CD4-positive, alpha-beta memory T cell (primary cell): ENCODE measurements at regions not wholly inside any gene's neighbourhood (a gene's known extent, or its start where the extent isn't known, plus 50 kb on each side); places are given as distances from the start of the nearest gene placed in this dataset.
"Not testable (repeated sequence)": the region's sequence is repeated elsewhere in the genome, so short reads cannot be mapped to it uniquely, and the experiment has no call there.

Source experiments
- CTCF ChIA-PET: fragments of 350-600 bp; sonication (Branson Sonifier 250); formaldehyde crosslinking; loops from one replicate; lab custom pipeline; 2021; ENCODE audit warnings: inconsistent platforms; ENCODE audit not compliant: partially characterized antibody; lab: Charles Lee
- POLR2A ChIA-PET: fragments of 350-600 bp; sonication (Branson Sonifier 250); formaldehyde crosslinking; loops from one replicate; lab custom pipeline; 2021; ENCODE audit not compliant: partially characterized antibody; lab: Charles Lee
- DNase-seq, 5 donors: peaks; one replicate each; pipeline versions ENCODE4 v3.0.0 to v3.0.0-alpha.2; 2020 to 2022; ENCODE audit warnings: mixed read lengths in 1 of 5
- H3K27ac ChIP-seq: one replicate; pipeline ENCODE4 v1.7.0; 2013; ENCODE audit warnings: low read depth, low read length
- H3K27me3 ChIP-seq: 2 replicates; pipeline ENCODE4 v1.7.0; 2013; ENCODE audit warnings: mild to moderate bottlenecking, low read length, moderate library complexity; ENCODE audit not compliant: insufficient read depth
- H3K36me3 ChIP-seq: 2 replicates; pipeline ENCODE4 v1.7.0; 2013; ENCODE audit warnings: mild to moderate bottlenecking, low read length, moderate library complexity; ENCODE audit not compliant: insufficient read depth
- H3K4me1 ChIP-seq: 2 replicates; pipeline ENCODE4 v1.7.0; 2013; ENCODE audit warnings: mild to moderate bottlenecking, low read length, moderate library complexity; ENCODE audit not compliant: insufficient read depth
- H3K4me3 ChIP-seq, 2 donors: one replicate each; pipeline ENCODE4 v1.7.0; 2013; ENCODE audit warnings: low read length in 2 of 2, mild to moderate bottlenecking in 1 of 2
- H3K9me3 ChIP-seq, 2 donors: one replicate each; pipeline ENCODE4 v1.7.0; 2013; ENCODE audit warnings: low read length in 2 of 2, control low read depth in 1 of 2; ENCODE audit not compliant: control insufficient read depth in 1 of 2
- H3K27ac Mint-ChIP-seq, 7 donors: one replicate each; pipeline ENCODE4 v1.8.0; 2020 to 2021; ENCODE audit warnings: mixed read lengths in 7 of 7, mild to moderate bottlenecking in 6 of 7, inconsistent platforms in 3 of 7, moderate library complexity in 3 of 7
- H3K27me3 Mint-ChIP-seq, 2 donors: one replicate each; pipeline ENCODE4 v1.8.0; 2020 to 2021; ENCODE audit warnings: mixed read lengths in 2 of 2
- H3K36me3 Mint-ChIP-seq, 2 donors: one replicate each; pipeline ENCODE4 v1.8.0; 2020 to 2021; ENCODE audit warnings: mixed read lengths in 2 of 2, inconsistent platforms in 1 of 2, mild to moderate bottlenecking in 1 of 2
- H3K4me1 Mint-ChIP-seq, 4 donors: one replicate each; pipeline ENCODE4 v1.8.0; 2020 to 2021; ENCODE audit warnings: mixed read lengths in 4 of 4, mild to moderate bottlenecking in 1 of 4
- H3K4me3 Mint-ChIP-seq, 8 donors: one replicate each; pipeline ENCODE4 v1.8.0; 2020 to 2021; ENCODE audit warnings: mixed read lengths in 8 of 8, mild to moderate bottlenecking in 7 of 8, moderate library complexity in 6 of 8, inconsistent platforms in 3 of 8
- H3K9me3 Mint-ChIP-seq, 8 donors: one replicate each; pipeline ENCODE4 v1.8.0; 2020 to 2021; ENCODE audit warnings: mixed read lengths in 8 of 8, mild to moderate bottlenecking in 5 of 8, inconsistent platforms in 3 of 8, moderate library complexity in 1 of 8
- intact Hi-C: fragments of 100-400 bp; cut with micrococcal nuclease; formaldehyde crosslinking; loops from one replicate; pipeline ENCODE4 v1.15.1; 2023

- H3K4me1 Mint-ChIP-seq = no peaks in the 10 kb centered on the region
- intact Hi-C loops = no loop called here
- no peak for DNase-seq
- Histone ChIP-seq H3K27ac (no peak overlapping the region), H3K36me3 (no peaks in the 10 kb centered on the region), H3K4me1 (no peaks in the 10 kb centered on the region), H3K4me3 (no peak overlapping the region), H3K9me3 (no peaks in the 10 kb centered on the region), H3K27me3 (no peaks in the 10 kb centered on the region)
- peaks cover 0 to 1% of the 10 kb centered on the region in 2 donors for H3K27me3 Mint-ChIP-seq
- H3K36me3 Mint-ChIP-seq = no peaks in the 10 kb centered on the region
- CTCF ChIA-PET = interaction anchor here (1.1 kb wide), 1 partner anchor 13 kb away, joined by 3 read pairs; no protein-coding TSS in a partner anchor
- POLR2A ChIA-PET = no interaction called here
- no peak overlapping the region for H3K4me3 Mint-ChIP-seq
- H3K27ac Mint-ChIP-seq = no peak overlapping the region
- H3K9me3 Mint-ChIP-seq = peaks cover 0 to 6% (median 0%) of the 10 kb centered on the region in 8 donors
Observed at GRCh38 chr7:101723835-101724234, 93.6 kb upstream of the CUX1 start.

GRCh38 chr7:101724957-101725356 is 92.5 kb upstream of the CUX1 start:
- CTCF ChIA-PET = no interaction called here

GRCh38 chr7:101725921-101726320 is 91.5 kb upstream of the CUX1 start:
- Histone ChIP-seq H3K4me1 (no peaks in the 10 kb centered on the region), H3K36me3 (no peaks in the 10 kb centered on the region), H3K4me3 (no peak overlapping the region), H3K27me3 (no peaks in the 10 kb centered on the region), H3K27ac (no peak overlapping the region), H3K9me3 (no peaks in the 10 kb centered on the region)
- DNase-seq = no peak
- Mint-ChIP-seq H3K27ac (no peak overlapping the region), H3K4me1 (no peaks in the 10 kb centered on the region), H3K4me3 (no peak overlapping the region), H3K9me3 (peaks cover 0 to 6% (median 0%) of the 10 kb centered on the region in 8 donors), H3K27me3 (peaks cover 0 to 1% of the 10 kb centered on the region in 2 donors), H3K36me3 (no peaks in the 10 kb centered on the region)
- POLR2A ChIA-PET = no interaction called here
- CTCF ChIA-PET = interaction anchor here (0.7 kb wide), 1 partner anchor 145 kb away, joined by 3 read pairs; no protein-coding TSS in a partner anchor
- intact Hi-C loops = no loop called here

More at GRCh38 chr7:101724957-101725356, 92.5 kb upstream of the CUX1 start:
- H3K36me3 ChIP-seq = no peaks in the 10 kb centered on the region
- intact Hi-C loops = no loop called here
- Mint-ChIP-seq H3K36me3 (no peaks in the 10 kb centered on the region), H3K4me3 (no peak overlapping the region), H3K27ac (no peak overlapping the region), H3K27me3 (peaks cover 0 to 1% of the 10 kb centered on the region in 2 donors), H3K4me1 (no peaks in the 10 kb centered on the region), H3K9me3 (peaks cover 0 to 6% (median 0%) of the 10 kb centered on the region in 8 donors)
- no peak overlapping the region for H3K4me3 ChIP-seq
- POLR2A ChIA-PET = no interaction called here
- no peaks in the 10 kb centered on the region for H3K27me3 ChIP-seq
- no peak for DNase-seq
- no peak overlapping the region for H3K27ac ChIP-seq
- no peaks in the 10 kb centered on the region for H3K9me3 ChIP-seq
- no peaks in the 10 kb centered on the region for H3K4me1 ChIP-seq

GRCh38 chr7:101727184-101727583 is 90.2 kb upstream of the CUX1 start:
- CTCF ChIA-PET = interaction anchor here (1.0 kb wide), 1 partner anchor 78 kb away, joined by 3 read pairs; no protein-coding TSS in a partner anchor
- peaks cover 0 to 6% (median 0%) of the 10 kb centered on the region in 8 donors for H3K9me3 Mint-ChIP-seq
- no peak overlapping the region for H3K27ac ChIP-seq

GRCh38 chr7:101728128-101728527 is 89.3 kb upstream of the CUX1 start:
- Mint-ChIP-seq H3K4me1 (no peaks in the 10 kb centered on the region), H3K4me3 (no peak overlapping the region), H3K27ac (no peak overlapping the region), H3K27me3 (peaks cover 1 to 2% of the 10 kb centered on the region in 2 donors), H3K36me3 (no peaks in the 10 kb centered on the region), H3K9me3 (peaks cover 0 to 5% (median 0%) of the 10 kb centered on the region in 8 donors)
- Histone ChIP-seq H3K4me3 (no peak overlapping the region), H3K27ac (no peak overlapping the region), H3K36me3 (no peaks in the 10 kb centered on the region), H3K9me3 (no peaks in the 10 kb centered on the region), H3K27me3 (no peaks in the 10 kb centered on the region), H3K4me1 (no peaks in the 10 kb centered on the region)
- CTCF ChIA-PET = interaction anchor here (1.0 kb wide), 1 partner anchor 77 kb away, joined by 3 read pairs; no protein-coding TSS in a partner anchor
- intact Hi-C loops = no loop called here
- no peak for DNase-seq
- POLR2A ChIA-PET = no interaction called here

More at GRCh38 chr7:101727184-101727583, 90.2 kb upstream of the CUX1 start:
- Mint-ChIP-seq H3K27me3 (peaks cover 1 to 2% of the 10 kb centered on the region in 2 donors), H3K4me1 (no peaks in the 10 kb centered on the region), H3K27ac (no peak overlapping the region), H3K36me3 (no peaks in the 10 kb centered on the region), H3K4me3 (no peak overlapping the region)
- H3K4me3 ChIP-seq = no peak overlapping the region
- POLR2A ChIA-PET = no interaction called here
- H3K4me1 ChIP-seq = no peaks in the 10 kb centered on the region
- no peaks in the 10 kb centered on the region for H3K27me3 ChIP-seq
- no peaks in the 10 kb centered on the region for H3K9me3 ChIP-seq
- no peaks in the 10 kb centered on the region for H3K36me3 ChIP-seq
- intact Hi-C loops = no loop called here
- no peak for DNase-seq

- H3K27me3 ChIP-seq, H3K27me3 Mint-ChIP-seq, H3K27ac ChIP-seq, H3K4me1 ChIP-seq, H3K4me3 Mint-ChIP-seq, H3K27ac Mint-ChIP-seq, H3K9me3 Mint-ChIP-seq, H3K36me3 ChIP-seq, H3K36me3 Mint-ChIP-seq, H3K9me3 ChIP-seq, H3K4me1 Mint-ChIP-seq, intact Hi-C loops, DNase-seq, H3K4me3 ChIP-seq, POLR2A ChIA-PET: not testable (repeated sequence)
- CTCF ChIA-PET = interaction anchor here (0.9 kb wide), 1 partner anchor 23 kb away, joined by 3 read pairs; no protein-coding TSS in a partner anchor
Observed at GRCh38 chr7:101728873-101729240, 88.6 kb upstream of the CUX1 start.

GRCh38 chr7:101729241-101729883 is 88.1 kb upstream of the CUX1 start:
- no peak for DNase-seq
- H3K36me3 ChIP-seq = no peaks in the 10 kb centered on the region
- no peak overlapping the region for H3K4me3 ChIP-seq
- H3K27me3 ChIP-seq = no peaks in the 10 kb centered on the region
- Mint-ChIP-seq H3K4me1 (no peaks in the 10 kb centered on the region), H3K27me3 (peaks cover 2% of the 10 kb centered on the region in 2 donors), H3K4me3 (no peak overlapping the region), H3K27ac (no peak overlapping the region), H3K36me3 (no peaks in the 10 kb centered on the region), H3K9me3 (peaks cover 0 to 3% (median 0%) of the 10 kb centered on the region in 8 donors)
- ChIA-PET POLR2A (interaction anchor here (0.9 kb wide), 1 partner anchor 14 kb away, joined by 3 read pairs; no protein-coding TSS in a partner anchor), CTCF (interaction anchor here (0.9 kb wide), 1 partner anchor 24 kb away, joined by 3 read pairs; no protein-coding TSS in a partner anchor)
- H3K4me1 ChIP-seq = no peaks in the 10 kb centered on the region
- intact Hi-C loops = no loop called here
- no peak overlapping the region for H3K27ac ChIP-seq
- no peaks in the 10 kb centered on the region for H3K9me3 ChIP-seq
